ENCODE measurements at regions not wholly inside any gene's neighbourhood (a gene's known extent, or its start where the extent isn't known, plus 50 kb on each side); places are given as distances from the start of the nearest gene placed in this dataset.

GRCh38 chr6:6405997-6406714 is 85.7 kb upstream of the F13A1 start:
- POLR2A ChIA-PET = no interaction called here
- no TSS peak for BruUV-seq (replicated peaks)
- Mint-ChIP-seq H3K27ac (ENCODE audit: unreplicated experiment) (no peak overlapping the region), H3K27me3 (ENCODE audit: insufficient read depth, unreplicated experiment) (peaks cover 6% of the 10 kb centered on the region), H3K4me3 (ENCODE audit: unreplicated experiment) (no peak overlapping the region), H3K9me3 (ENCODE audit: unreplicated experiment) (no peaks in the 10 kb centered on the region), H3K36me3 (ENCODE audit: insufficient read depth, unreplicated experiment) (no peaks in the 10 kb centered on the region), H3K4me1 (ENCODE audit: low read depth, unreplicated experiment) (no peaks in the 10 kb centered on the region)
- no peak for TF ChIP-seq CTCF (IDR thresholded peaks at IDR 0.05; ENCODE audit: insufficient read depth in 1 of 2, low read depth in 1 of 2, low read length in 1 of 2, severe bottlenecking in 1 of 2, unreplicated experiment in 1 of 2)
- H3K36me3 ChIP-seq (ENCODE audit: control insufficient read depth, insufficient read depth, low read length) = no peaks in the 10 kb centered on the region
- no peaks in the 10 kb centered on the region for H3K9me3 ChIP-seq
- no peak overlapping the region for H3K4me3 ChIP-seq (ENCODE audit: low read depth, low read length)
- CTCF ChIA-PET = no interaction called here
- intact Hi-C loops (cut with micrococcal nuclease; ENCODE audit: unreplicated experiment) = no loop called here
- no peaks in the 10 kb centered on the region for H3K4me1 ChIP-seq
- DNase-seq = no peak
- no peaks in the 10 kb centered on the region for H3K27me3 ChIP-seq (replicated peaks; ENCODE audit: control insufficient read depth, insufficient read depth, low read length)

- Mint-ChIP-seq H3K27ac (ENCODE audit: unreplicated experiment) (no peak overlapping the region), H3K4me1 (ENCODE audit: low read depth, unreplicated experiment) (no peaks in the 10 kb centered on the region), H3K27me3 (ENCODE audit: insufficient read depth, unreplicated experiment) (peaks cover 4% of the 10 kb centered on the region), H3K36me3 (ENCODE audit: insufficient read depth, unreplicated experiment) (no peaks in the 10 kb centered on the region), H3K4me3 (ENCODE audit: unreplicated experiment) (no peak overlapping the region), H3K9me3 (ENCODE audit: unreplicated experiment) (no peaks in the 10 kb centered on the region)
- DNase-seq = no peak
- no peak for TF ChIP-seq CTCF (IDR thresholded peaks at IDR 0.05; ENCODE audit: insufficient read depth in 1 of 2, low read depth in 1 of 2, low read length in 1 of 2, severe bottlenecking in 1 of 2, unreplicated experiment in 1 of 2)
- BruUV-seq (replicated peaks) = no TSS peak
- H3K4me3 ChIP-seq (ENCODE audit: low read depth, low read length) = no peak overlapping the region
- CTCF ChIA-PET = no interaction called here
- no peaks in the 10 kb centered on the region for H3K36me3 ChIP-seq (ENCODE audit: control insufficient read depth, insufficient read depth, low read length)
- intact Hi-C loops (cut with micrococcal nuclease; ENCODE audit: unreplicated experiment) = no loop called here
- H3K27me3 ChIP-seq (replicated peaks; ENCODE audit: control insufficient read depth, insufficient read depth, low read length) = no peaks in the 10 kb centered on the region
- H3K4me1 ChIP-seq = no peaks in the 10 kb centered on the region
- POLR2A ChIA-PET = no interaction called here
- no peaks in the 10 kb centered on the region for H3K9me3 ChIP-seq
Observed at GRCh38 chr6:6406715-6407070, 86.2 kb upstream of the F13A1 start.

- Mint-ChIP-seq H3K4me1 (ENCODE audit: low read depth, unreplicated experiment) (no peaks in the 10 kb centered on the region), H3K36me3 (ENCODE audit: insufficient read depth, unreplicated experiment) (no peaks in the 10 kb centered on the region), H3K9me3 (ENCODE audit: unreplicated experiment) (no peaks in the 10 kb centered on the region), H3K27ac (ENCODE audit: unreplicated experiment) (no peak overlapping the region), H3K27me3 (ENCODE audit: insufficient read depth, unreplicated experiment) (peaks cover 4% of the 10 kb centered on the region), H3K4me3 (ENCODE audit: unreplicated experiment) (no peak overlapping the region)
- ChIA-PET CTCF (no interaction called here), POLR2A (no interaction called here)
- DNase-seq = no peak
- Histone ChIP-seq H3K4me1 (no peaks in the 10 kb centered on the region), H3K27me3 (replicated peaks; ENCODE audit: control insufficient read depth, insufficient read depth, low read length) (no peaks in the 10 kb centered on the region), H3K4me3 (ENCODE audit: low read depth, low read length) (no peak overlapping the region), H3K36me3 (ENCODE audit: control insufficient read depth, insufficient read depth, low read length) (no peaks in the 10 kb centered on the region), H3K9me3 (no peaks in the 10 kb centered on the region)
- intact Hi-C loops (cut with micrococcal nuclease; ENCODE audit: unreplicated experiment) = no loop called here
- TF ChIP-seq CTCF (IDR thresholded peaks at IDR 0.05; ENCODE audit: insufficient read depth in 1 of 2, low read depth in 1 of 2, low read length in 1 of 2, severe bottlenecking in 1 of 2, unreplicated experiment in 1 of 2) = no peak
- no TSS peak for BruUV-seq (replicated peaks)
Observed at GRCh38 chr6:6407071-6407741, 86.7 kb upstream of the F13A1 start.
